Smooth muscle cell (in vitro differentiated cells): ENCODE measurements at regions not wholly inside any gene's neighbourhood (a gene's known extent, or its start where the extent isn't known, plus 50 kb on each side); places are given as distances from the start of the nearest gene placed in this dataset.
"Not testable (repeated sequence)": the region's sequence is repeated elsewhere in the genome, so short reads cannot be mapped to it uniquely, and the experiment has no call there.

Source experiments
- DNase-seq: peaks from one replicate; lab custom pipeline; 2025; ENCODE audit not compliant: unreplicated experiment; lab: John Stamatoyannopoulos, UW
- H2AFZ ChIP-seq: fragments of 200-600 bp; sonication (generic); 2 replicates; pipeline ENCODE4 v1.6.0; 2016; ENCODE audit warnings: antibody characterized with exemption, low read depth, mild to moderate bottlenecking
- H3F3A ChIP-seq: fragments of 200-600 bp; sonication (generic); 2 replicates; pipeline ENCODE4 v1.6.0; 2017; ENCODE audit warnings: antibody characterized with exemption, low read depth
- H3K27ac ChIP-seq: fragments of 200-600 bp; sonication (generic); 2 replicates; pipeline ENCODE4 v1.5.1; 2016; ENCODE audit warnings: low read depth, mild to moderate bottlenecking
- H3K27me3 ChIP-seq: fragments of 200-600 bp; sonication (generic); 2 replicates; pipeline ENCODE4 v1.6.1; 2016; ENCODE audit warnings: low read depth, mild to moderate bottlenecking
- H3K36me3 ChIP-seq: fragments of 200-600 bp; sonication (generic); 2 replicates; pipeline ENCODE4 v1.5.1; 2016; ENCODE audit warnings: low read depth
- H3K4me1 ChIP-seq: fragments of 200-600 bp; sonication (generic); 2 replicates; pipeline ENCODE4 v1.5.1; 2016; ENCODE audit warnings: low read depth
- H3K4me2 ChIP-seq: fragments of 200-600 bp; sonication (generic); 2 replicates; pipeline ENCODE4 v1.6.0; 2016; ENCODE audit warnings: mild to moderate bottlenecking
- H3K4me3 ChIP-seq: fragments of 200-600 bp; sonication (generic); 2 replicates; pipeline ENCODE4 v1.5.1; 2016; ENCODE audit warnings: mild to moderate bottlenecking
- H3K79me2 ChIP-seq: fragments of 200-600 bp; sonication (generic); 2 replicates; pipeline ENCODE4 v1.6.0; 2016; ENCODE audit warnings: low read depth, mild to moderate bottlenecking
- H3K9ac ChIP-seq: fragments of 200-600 bp; sonication (generic); 2 replicates; pipeline ENCODE4 v1.6.0; 2016; ENCODE audit warnings: low read depth
- H3K9me3 ChIP-seq: fragments of 200-600 bp; sonication (generic); replicated peaks from 2 replicates; pipeline ENCODE4 v1.5.1; 2016; ENCODE audit warnings: low read depth
- H4K20me1 ChIP-seq: fragments of 200-600 bp; sonication (generic); 2 replicates; pipeline ENCODE4 v1.6.0; 2016; ENCODE audit warnings: low read depth
- CTCF ChIP-seq: fragments of 200-600 bp; sonication (generic); IDR thresholded peaks from 2 replicates; pipeline ENCODE4 v1.5.1; 2017; ENCODE audit warnings: borderline replicate concordance, mild to moderate bottlenecking, antibody characterized with exemption; ENCODE audit not compliant: insufficient read depth, poor library complexity, severe bottlenecking
- WGBS: methylation state at CpG from one replicate; pipeline ENCODE4 v1.1.7; 2016; ENCODE audit warnings: low lambda C conversion rate; 5-methylcytosine and 5-hydroxymethylcytosine counted together

- Histone ChIP-seq H3K36me3 (no peaks in the 10 kb centered on the region), H3K4me3 (no peak overlapping the region), H2AFZ (no peak overlapping the region), H3K79me2 (no peaks in the 10 kb centered on the region), H3K4me1 (no peaks in the 10 kb centered on the region), H3F3A (no peaks in the 10 kb centered on the region), H3K9ac (no peak overlapping the region), H3K9me3 (no peaks in the 10 kb centered on the region), H3K27ac (no peak overlapping the region), H4K20me1 (no peaks in the 10 kb centered on the region), H3K4me2 (no peak overlapping the region), H3K27me3 (no peaks in the 10 kb centered on the region)
- 90% methylated on average over 3 of the region's 3 CpGs for WGBS
- no peak for DNase-seq
- TF ChIP-seq CTCF: no peak
Measured at GRCh38 chr5:155562158-155562557, 548.6 kb downstream of the KIF4B start.

GRCh38 chr5:155564541-155564940 lies 551.0 kb downstream of the KIF4B start:
- no peaks in the 10 kb centered on the region for H4K20me1 ChIP-seq
- H3K36me3 ChIP-seq: no peaks in the 10 kb centered on the region
- H3K9me3 ChIP-seq: no peaks in the 10 kb centered on the region
- no peak for TF ChIP-seq CTCF
- no peak overlapping the region for H3K27ac ChIP-seq
- H3K9ac ChIP-seq: no peak overlapping the region
- no peak overlapping the region for H3K4me3 ChIP-seq
- no peaks in the 10 kb centered on the region for H3K79me2 ChIP-seq
- no peak for DNase-seq
- H3K4me1 ChIP-seq: no peaks in the 10 kb centered on the region
- H3K27me3 ChIP-seq: no peaks in the 10 kb centered on the region
- H3K4me2 ChIP-seq: no peak overlapping the region
- 93% methylated on average over 12 of the region's 12 CpGs for WGBS
- no peaks in the 10 kb centered on the region for H3F3A ChIP-seq
- no peak overlapping the region for H2AFZ ChIP-seq

- no peak overlapping the region for H2AFZ ChIP-seq
- H3K36me3 ChIP-seq: no peaks in the 10 kb centered on the region
- H3K79me2 ChIP-seq: no peaks in the 10 kb centered on the region
- WGBS: 59% methylated on average over 3 of the region's 3 CpGs
- no peaks in the 10 kb centered on the region for H3K9me3 ChIP-seq
- H3K9ac ChIP-seq: no peak overlapping the region
- H3K4me1 ChIP-seq: no peaks in the 10 kb centered on the region
- no peaks in the 10 kb centered on the region for H3F3A ChIP-seq
- no peak overlapping the region for H3K4me3 ChIP-seq
- no peak overlapping the region for H3K27ac ChIP-seq
- no peak for DNase-seq
- peaks cover 12% of the 10 kb centered on the region for H3K27me3 ChIP-seq
- no peaks in the 10 kb centered on the region for H4K20me1 ChIP-seq
- H3K4me2 ChIP-seq: no peak overlapping the region
- TF ChIP-seq CTCF: no peak
Measured at GRCh38 chr5:155575861-155576260, 562.3 kb downstream of the KIF4B start.

DNA sequence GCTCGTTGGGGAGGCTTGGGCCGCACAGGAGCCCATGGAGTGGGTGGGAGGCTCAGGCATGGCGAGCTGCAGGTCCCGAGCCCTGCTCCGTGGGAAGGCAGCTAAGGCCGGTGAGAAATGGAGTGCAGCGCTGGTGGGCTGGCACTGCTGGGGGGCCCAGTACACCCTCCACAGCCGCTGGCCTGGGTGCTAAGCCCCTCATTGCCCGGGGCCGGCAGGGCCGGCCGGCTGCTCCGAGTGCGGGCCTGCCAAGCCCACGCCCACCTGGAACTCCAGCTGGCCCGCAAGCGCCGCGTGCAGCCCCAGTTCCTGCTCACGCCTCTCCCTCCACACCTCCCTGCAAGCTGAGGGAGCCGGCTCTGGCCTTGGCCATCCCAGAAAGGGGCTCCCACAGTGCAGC lies 573.3 kb downstream of the KIF4B start:
- not testable (repeated sequence) for H3K27ac ChIP-seq, H3F3A ChIP-seq, H3K4me1 ChIP-seq, H3K4me3 ChIP-seq, H3K9ac ChIP-seq, H3K79me2 ChIP-seq, H4K20me1 ChIP-seq, DNase-seq, H2AFZ ChIP-seq, H3K9me3 ChIP-seq, H3K27me3 ChIP-seq, H3K36me3 ChIP-seq, H3K4me2 ChIP-seq
- WGBS: 97% methylated on average over 20 of the region's 21 CpGs
